Limb (tissue), 2 donors: ENCODE measurements at regions not wholly inside any gene's neighbourhood (a gene's known extent, or its start where the extent isn't known, plus 50 kb on each side); places are given as distances from the start of the nearest gene placed in this dataset.
A peak's percentile ranks its signal among the peaks of the same experiment; 100 is the strongest.
"Not testable (repeated sequence)": the region's sequence is repeated elsewhere in the genome, so short reads cannot be mapped to it uniquely, and the experiment has no call there.

Experiments
- DNase-seq, 2 donors: peaks; one replicate each; pipeline ENCODE4 v3.0.0-alpha.2; 2016; ENCODE audit errors: extremely low spot score in 2 of 2

DNA sequence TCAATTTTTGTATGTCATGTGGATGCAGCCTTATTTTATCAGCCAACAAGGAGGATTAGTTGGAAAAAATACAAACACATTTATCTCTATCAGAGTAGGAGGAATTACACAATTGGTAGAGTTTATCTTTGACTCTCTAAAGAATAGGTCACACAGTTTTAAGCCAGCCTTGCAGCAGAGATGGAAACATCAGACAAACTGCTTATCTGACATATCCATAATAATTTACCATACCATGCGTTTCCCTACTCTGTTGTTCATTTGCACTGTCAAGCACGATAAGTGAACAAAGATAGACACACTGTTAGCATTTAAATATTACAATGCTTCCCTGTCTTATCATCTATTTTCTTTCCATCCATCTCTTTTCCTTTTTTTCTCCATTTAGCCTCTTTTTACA is 283.7 kb upstream of the SMIM30 start:
- no peak for DNase-seq

DNA sequence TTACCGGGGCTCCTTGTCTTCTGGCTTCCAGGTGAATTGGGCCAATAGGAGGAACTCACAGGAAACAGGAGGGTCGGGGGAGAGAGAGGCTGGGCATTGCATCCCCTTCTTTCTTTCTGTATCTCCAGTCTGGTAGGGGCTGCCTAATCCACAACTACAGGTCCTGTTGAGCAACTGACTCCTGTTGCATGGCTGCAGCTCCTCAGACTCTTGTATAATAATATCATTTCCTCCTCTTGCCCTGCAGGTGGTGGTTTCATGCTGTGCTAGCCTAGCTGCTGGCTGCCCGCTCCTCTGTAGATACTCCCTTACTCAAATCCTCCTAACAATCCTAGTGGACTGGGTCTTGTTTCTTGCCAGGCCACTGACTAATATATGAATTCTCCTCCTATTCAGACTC is 276.5 kb upstream of the SMIM30 start:
- no peak for DNase-seq

DNA sequence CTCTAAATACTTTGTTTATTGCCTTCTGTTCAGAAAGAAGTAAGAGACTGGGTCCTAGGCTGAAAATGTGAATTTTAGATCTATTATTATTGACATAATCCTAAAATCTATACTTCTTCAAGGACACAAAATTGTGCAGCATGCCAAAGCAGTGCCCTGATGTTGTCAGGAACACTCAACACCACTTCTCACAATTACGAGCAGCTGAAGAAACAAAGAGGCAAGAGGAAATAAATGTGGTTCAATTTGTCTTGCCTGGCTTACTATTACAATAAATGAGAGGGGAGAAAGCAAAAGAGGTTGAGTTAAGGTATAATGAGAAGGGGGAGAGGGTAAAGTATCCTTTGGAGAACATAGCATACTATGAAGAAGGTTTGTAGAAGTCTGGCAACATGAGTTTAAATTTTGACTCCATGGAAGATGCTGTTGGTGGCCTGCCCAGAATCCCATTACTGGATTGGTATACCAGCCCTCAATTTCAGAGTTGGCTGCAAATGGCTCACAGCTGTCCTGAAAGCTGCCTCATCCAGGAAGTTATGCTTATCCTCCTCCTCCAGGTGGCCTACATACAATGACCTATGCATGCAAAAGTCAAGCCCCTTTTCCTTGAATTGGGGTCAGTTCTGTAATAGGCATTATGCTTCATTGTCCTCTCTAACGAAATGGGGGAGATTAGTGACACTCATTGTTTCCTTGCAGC is 274.6 kb upstream of the SMIM30 start:
- no peak for DNase-seq

DNA sequence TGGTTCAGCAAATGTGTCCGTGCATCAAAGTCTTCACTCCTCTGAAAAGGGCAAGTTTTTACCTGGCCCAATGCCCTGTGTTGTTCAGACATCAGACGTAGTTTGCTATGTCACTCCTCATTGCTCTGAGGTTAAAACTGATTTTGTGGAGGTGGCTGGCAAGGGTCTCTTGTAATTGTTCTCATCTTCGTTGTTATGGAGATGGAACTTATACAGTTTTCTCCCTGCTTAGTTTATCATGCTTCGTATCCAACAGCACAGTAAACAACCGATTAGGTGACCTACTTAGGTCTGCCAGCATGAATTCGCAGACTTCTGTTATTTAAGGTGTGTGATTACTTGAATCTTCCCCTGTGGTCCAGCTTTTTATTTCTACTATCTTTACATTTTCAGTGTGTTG is 274.1 kb upstream of the SMIM30 start:
- DNase-seq, result no peak

DNA sequence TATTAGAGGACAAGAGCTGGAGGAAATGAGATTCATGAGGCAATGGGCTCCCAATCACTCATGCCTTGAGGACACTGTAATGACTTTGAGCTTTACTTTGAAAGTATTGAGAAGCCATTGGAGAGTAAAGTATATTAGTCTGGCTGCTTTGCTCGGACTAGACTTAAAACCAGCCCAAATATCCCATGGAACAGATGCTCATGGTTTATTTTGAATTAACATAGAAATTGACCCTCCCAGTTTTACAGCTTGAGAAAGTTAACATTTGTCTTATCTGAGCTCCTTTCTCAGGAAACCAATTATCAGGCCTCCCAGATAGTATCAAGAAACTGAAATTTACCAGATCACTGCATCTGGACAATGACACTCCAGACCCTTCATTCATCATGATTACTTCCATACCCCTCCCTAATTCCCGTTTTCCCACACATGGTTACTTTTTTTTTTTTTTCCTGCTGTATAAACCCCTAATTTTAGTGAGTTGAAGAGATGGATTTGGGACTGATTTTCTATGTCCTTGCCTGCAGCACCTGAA is 270.8 kb upstream of the SMIM30 start:
- no peak for DNase-seq

DNA sequence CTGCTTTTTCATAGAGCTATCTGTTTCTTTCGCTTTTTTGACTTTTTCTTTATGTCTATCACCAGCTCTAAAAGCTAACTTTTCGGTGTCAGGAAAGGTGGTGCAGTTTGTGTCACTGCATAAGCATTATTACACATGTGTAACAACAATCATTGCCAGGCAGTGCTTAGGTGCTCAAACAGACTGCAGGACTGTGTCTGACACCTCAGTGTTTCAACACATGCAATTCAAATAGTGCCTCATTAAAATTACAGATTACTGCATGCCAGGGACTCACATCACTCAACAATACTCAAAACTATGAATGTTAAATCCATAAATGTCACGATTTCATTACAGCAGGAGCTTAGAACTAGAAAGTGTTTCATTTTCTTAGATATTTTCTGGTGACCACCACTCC is 265.3 kb upstream of the SMIM30 start:
- no peak for DNase-seq

DNA sequence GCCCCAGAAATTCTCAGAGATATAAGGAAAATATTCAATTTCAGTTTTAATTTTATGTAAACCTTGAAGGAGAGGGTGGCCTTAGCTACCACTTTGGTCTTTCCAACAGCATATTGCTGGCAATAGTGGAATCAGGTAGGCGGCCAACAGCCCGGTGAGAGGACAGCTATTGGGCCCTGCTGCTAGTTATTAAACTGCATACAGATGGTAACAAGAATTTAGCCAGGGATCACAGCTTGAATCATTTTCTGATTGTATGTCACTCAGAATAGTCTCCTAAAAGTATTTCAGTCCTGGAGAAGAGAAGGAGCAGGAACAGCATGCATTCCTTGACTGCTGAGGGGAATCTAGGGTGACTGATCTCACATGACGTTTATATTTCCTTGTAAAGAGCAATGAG is 261.4 kb upstream of the SMIM30 start:
- no peak for DNase-seq

DNA sequence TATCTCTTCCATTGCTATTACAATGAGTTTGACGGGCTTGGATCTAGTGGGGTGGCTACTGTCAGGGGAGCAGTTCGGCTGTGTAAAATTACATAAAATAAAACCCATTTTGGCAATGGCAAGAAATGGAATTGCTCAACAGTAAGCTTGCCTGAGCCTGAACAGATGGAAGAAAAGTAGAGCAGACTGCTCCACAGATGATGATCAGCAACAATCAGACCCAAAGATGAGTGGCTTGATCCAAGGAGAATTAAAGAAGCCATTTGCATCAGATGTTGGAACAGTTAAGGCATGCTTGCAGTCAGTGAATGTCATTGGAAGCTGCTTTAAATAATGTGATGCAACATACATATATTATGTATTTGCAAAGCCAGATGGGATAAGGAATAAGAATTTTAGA is 256.6 kb upstream of the SMIM30 start:
- DNase-seq, result peak in 1 of 2 donors; percentile 17

DNA sequence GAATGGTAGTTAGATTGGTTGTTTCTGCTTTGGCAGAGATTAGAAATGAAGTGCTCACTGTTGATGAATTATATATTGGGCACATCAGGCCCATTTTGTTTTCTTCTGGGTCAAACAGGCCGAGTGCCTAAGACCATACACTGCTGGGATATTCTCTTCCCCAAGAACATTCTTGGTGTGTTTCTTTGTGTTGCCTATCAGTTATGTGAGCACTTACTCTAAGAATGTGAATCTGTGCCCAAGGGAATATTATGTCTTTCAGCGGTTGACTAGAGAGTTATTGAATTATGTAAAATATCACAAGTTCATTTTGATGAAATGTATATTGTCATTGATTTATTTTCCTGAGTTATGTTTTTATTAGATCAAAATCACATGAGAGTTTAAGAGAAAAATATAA is 255.5 kb upstream of the SMIM30 start:
- no peak for DNase-seq

DNA sequence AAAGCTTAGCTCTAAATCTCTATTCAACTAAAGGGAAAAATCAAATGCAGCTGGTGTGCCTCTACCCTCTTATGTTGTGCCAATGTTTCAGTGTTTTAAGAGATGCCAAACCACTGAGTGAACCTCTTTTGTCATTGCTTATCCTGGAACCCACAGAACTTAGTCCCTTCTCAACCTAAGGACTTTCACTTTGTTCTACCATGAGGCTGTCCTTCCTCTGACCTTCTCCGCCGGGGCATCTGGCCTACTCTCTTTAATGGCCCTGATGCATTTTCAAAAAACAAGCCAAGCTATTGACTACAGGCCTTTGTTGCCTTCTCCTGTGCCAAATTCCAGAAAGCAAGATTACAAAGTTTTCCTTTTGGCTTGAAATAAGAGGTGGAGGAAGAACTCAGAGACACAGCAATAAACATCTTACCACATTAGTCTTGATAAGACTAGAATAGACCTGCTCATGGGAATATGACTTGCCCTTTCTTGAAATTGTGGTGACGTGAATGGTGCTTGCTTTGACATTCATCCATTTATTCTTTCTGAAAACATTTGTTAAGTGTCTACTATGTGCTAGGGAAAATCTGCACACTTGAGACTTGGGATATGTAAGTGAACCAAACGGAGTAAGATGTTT is 253.2 kb upstream of the SMIM30 start:
- DNase-seq, result peak in 1 of 2 donors; percentile 17

DNA sequence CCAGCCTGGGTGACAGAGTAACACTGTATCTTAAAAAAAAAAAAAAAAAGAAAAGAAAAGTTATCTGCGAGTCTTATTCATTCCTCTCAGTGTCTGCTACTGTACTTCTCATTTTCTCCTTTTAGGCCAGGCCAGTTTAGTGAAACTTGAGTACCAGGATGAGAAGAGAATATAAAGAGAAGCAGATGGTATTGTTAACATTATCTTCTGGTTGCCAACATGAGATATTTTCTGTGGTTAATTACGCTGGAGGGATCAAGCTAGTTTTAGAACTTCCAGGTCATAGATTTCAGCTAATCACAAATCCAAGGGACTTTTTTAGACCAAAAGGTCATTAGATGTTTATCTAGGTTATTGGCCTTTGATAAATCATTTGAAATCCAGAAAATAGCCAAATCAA is 252.6 kb upstream of the SMIM30 start:
- no peak for DNase-seq

DNA sequence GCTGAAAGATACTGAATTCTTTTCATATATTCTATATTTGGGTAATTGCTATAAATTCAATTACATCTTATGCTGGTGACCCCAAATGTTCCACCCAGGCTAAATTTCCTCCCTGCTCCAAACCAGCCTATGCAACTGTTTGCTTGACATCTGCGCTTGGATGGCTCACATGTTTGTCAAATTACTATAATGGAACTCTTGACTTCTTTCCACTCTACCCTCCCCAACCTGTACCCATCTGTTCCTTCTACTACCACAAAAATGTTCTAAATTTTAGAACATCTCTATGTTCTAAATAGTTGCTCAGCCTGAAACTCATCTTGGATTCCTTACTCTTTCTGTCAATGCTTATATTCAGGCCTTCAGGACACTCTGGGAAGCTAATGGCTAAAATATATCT is 249.9 kb upstream of the SMIM30 start:
- DNase-seq, result no peak

DNA sequence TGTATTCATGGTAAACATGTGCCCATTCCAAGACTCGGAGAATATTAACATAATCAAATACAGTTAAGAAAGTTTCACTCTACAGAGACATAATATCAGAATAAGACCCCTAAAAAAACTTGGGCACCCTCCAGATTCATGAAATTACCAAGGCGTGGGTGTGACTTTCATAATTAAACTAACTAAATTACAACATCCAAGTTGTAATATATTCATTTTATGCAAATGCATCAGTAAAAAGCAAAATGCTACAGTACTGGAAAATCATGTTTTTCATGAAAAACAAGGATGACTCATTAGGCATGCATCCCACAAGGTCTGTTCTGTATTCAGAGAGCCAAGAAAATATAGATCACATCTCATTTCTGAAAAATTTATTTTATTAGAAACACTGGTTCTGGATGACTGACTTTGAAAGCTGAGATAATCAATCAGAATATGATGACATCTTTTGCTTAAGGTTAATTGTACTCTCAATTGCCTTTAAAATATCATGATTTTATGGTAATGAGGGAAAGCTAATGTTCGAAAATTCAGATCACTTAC is 248.8 kb upstream of the SMIM30 start:
- no peak for DNase-seq

DNA sequence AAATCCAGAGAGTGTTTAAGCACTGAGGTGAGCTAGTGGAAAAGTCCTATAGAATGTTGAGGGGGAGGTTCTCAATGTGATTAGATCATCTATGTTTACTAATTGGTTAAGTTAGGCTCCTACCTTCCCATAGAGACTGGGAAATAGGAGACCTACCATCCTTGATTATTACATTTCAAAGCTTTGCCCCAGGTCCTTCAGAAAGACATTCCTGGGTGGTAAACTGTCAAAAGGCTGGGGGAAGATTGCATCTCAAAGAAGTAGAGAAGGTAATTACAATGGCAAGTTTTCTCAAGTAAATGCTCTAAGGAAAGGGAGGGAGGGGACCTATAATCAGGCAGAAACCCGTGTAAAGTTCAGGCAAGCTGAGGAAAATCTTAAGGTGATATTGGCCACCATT is 247.8 kb upstream of the SMIM30 start:
- no peak for DNase-seq

DNA sequence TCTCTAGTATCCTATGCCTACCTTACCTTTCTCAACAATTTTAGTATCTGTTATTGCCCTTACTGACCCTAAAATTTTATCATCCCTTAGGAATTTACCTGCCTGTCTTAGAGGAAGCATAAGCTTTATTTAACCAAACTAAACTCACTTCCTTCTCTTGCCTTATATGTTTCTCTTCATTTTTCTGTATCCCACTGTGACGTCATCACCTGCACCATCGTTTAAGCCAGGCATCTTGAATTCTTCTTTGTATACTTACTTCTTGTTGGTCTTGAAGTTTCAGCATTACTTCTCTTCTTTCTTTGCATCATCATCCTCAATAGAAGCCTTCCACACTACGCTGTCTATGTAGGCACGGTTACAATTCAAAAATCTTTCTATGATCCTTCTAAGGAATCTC is 231.0 kb upstream of the SMIM30 start:
- DNase-seq, result no peak

DNA sequence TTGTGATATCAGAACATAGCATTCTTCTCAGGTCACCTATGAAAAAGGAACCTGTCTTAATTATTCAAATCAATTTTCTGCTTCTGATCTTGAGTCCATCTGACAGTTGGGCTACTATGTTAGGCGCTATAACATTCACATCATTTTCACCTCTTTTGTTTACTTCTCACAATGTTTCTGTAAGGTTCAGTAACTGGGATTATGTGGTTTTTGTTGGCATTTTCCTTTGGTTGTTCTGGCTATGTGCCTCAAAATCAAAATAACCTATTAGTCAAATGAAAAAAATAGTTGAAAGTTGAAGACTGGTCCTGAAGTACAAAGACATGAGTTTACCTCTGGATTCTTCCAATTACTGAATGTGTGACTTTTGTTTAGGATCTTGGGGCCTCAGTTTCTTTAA is 221.3 kb upstream of the SMIM30 start:
- DNase-seq, result no peak

DNA sequence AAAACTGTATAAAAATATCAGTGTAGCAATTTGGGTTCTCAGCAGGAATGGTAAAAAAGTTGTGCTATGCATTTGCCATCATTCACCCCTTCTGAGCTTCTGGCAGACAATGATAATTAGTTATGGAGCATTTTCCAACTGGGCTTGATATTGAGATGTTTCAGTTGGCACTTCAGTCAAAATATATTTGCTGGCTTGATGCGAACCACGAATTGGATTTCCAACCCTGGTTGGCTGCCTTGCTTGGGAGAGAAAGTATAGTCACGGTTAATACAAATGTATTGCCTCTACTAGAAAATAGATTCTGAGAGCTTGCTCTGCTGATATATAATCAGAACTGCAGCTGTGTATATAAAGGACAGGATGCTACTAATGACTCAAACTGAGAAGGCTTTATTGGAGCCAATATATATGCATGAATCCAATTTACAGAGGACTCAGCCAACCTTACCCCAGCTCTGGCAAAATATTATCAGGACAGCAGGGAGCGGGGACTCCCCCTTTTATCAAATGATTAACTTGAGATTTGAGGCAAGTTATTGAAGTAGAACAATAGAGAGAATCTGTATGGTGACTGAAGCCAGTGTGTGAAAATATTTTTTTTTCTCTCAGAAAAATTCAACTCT is 219.8 kb upstream of the SMIM30 start:
- no peak for DNase-seq

DNA sequence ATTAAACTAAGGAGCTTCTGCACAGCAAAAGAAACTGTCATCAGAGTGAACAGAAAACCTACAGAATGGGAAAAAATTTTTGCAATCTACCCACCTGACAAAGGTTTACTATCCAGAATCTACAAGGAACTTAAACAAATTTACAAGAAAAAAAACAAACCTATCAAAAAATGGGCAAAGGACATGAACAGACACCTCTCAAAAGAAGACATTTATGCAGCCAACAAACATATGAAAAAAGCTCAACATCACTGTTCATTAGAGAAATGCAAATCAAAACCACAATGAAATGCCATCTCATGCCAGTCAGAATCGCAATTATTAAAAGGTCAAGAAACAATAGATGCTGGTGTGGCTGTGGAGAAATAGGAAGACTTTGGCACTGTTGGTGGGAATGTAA is 218.5 kb upstream of the SMIM30 start:
- DNase-seq, result not testable (repeated sequence)

DNA sequence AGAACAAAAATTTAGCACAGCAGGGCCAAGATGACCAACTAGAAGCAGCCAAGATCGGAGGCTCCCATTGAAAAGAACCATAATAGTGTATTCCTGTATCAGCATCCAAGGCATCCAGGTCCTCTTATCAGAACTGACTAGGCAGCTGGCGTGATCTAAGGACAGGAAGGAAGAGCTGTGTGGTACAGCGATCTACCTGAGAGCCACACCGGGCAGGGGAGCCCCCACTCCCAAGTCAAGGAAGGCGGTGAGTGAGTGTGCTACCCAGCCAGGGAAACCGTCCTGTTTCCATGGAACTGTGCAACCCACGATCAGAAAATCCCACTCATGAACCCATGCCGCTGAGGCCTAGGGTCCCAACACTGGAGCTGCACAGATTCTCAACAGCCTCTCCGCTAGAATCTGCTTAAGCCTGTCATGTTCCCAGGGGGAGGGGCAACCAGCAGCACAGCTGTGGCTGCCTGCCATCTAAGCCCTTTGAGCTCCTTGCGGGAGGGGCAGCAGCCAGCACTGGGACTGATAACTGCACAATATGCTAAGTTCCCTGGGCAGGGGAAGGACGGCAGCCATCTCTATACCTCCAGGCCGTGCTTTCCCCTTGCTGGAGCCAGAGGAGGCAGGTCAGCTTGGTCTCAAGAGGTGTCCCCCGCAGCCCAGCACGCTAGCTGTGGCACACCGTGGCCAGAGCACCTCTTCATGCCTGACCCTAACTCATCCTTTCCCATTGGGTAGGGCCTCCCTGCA is 213.0 kb upstream of the SMIM30 start:
- DNase-seq, result peak in 1 of 2 donors; percentile 26

DNA sequence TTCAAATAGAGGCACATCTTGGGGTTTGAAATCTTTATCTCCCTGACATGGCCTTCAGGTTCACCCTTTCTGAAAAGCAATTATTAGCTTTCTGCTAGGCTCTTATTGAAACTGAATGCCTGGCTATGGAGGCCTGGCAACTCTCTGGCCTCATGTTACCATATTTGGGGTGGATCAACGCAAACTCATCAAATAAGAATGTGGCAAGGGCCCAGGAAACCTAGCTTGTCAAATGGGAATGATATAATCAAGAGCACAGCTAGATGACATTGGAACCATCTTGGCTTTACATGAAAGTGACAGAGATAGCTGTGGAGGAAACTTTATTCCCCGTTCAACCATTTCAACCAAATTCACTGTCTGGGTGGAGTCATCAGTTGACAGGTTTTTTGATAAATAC is 202.8 kb upstream of the SMIM30 start:
- no peak for DNase-seq

DNA sequence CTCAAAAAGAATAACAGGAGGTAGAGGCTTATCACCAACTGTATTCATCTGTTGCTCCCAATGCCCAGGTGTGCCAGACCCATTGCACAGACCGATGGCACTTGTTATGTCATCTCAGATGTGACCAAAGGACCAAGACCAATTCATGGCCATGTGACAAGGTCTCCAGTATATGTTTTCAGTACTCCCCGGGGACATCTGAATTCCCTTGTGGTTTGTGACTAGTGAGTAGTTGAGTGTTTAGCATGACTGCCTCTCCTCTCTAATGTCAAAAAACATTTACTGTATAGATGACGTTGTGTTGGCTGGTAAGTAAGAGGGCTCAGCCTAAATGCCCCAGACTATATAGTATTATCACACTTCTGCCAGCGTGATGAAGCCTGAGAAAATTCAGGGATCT is 202.1 kb upstream of the SMIM30 start:
- DNase-seq, result no peak

DNA sequence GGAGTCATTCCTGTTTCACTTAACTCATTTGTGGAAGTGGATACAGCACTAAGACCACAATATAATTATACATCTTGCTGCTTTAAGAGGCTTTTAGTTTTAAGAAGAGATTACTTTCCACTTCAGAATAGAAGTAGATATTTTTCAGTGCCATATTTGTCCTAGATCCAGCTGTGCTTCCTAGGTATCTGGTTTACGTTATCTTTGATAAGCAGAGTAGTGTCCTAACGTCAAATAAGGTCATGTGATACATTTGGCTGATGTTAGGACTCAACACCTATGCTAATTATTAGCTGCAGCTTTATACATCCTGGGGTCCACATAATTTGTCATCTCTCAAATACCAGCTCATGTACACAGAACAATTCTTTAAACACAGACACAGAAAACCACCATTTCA is 196.2 kb upstream of the SMIM30 start:
- DNase-seq, result no peak
